Muscle of arm (tissue), 1 donor: ENCODE measurements at regions not wholly inside any gene's neighbourhood (a gene's known extent, or its start where the extent isn't known, plus 50 kb on each side); places are given as distances from the start of the nearest gene placed in this dataset.

Experiments used
- DNase-seq: peaks from one replicate; pipeline ENCODE4 v3.0.0-alpha.2; 2013

GRCh38 chr10:106183041-106183440 is 981.5 kb downstream of the SORCS1 start:
- no peak for DNase-seq

GRCh38 chr10:106182542-106182941 is 982.0 kb downstream of the SORCS1 start:
- no peak for DNase-seq

GRCh38 chr10:106181501-106181900 is 983.0 kb downstream of the SORCS1 start:
- no peak for DNase-seq

GRCh38 chr10:106179430-106179829 is 985.1 kb downstream of the SORCS1 start:
- DNase-seq: no peak

GRCh38 chr10:106175760-106176377 is 988.6 kb downstream of the SORCS1 start:
- peak; percentile 13 for DNase-seq

GRCh38 chr10:106173838-106174237 is 990.7 kb downstream of the SORCS1 start:
- DNase-seq: no peak

- no peak for DNase-seq
Observed at GRCh38 chr10:106169241-106169640, 995.3 kb downstream of the SORCS1 start.

- no peak for DNase-seq
Observed at GRCh38 chr10:106167946-106168345, 996.6 kb downstream of the SORCS1 start.

GRCh38 chr10:106158241-106158640 is 1006.3 kb downstream of the SORCS1 start:
- peak; percentile 37 for DNase-seq

GRCh38 chr10:106147021-106147420 is 1017.5 kb downstream of the SORCS1 start:
- DNase-seq: no peak

- DNase-seq: no peak
Observed at GRCh38 chr10:106139915-106140314, 1024.6 kb downstream of the SORCS1 start.

GRCh38 chr10:106136175-106136574 is 1028.3 kb downstream of the SORCS1 start:
- no peak for DNase-seq

- DNase-seq: no peak
Observed at GRCh38 chr10:106134326-106135000, 1030.0 kb downstream of the SORCS1 start.

- no peak for DNase-seq
Observed at GRCh38 chr10:106133451-106133850, 1031.1 kb downstream of the SORCS1 start.

GRCh38 chr10:106132956-106133355 is 1031.5 kb downstream of the SORCS1 start:
- DNase-seq: no peak

- no peak for DNase-seq
Observed at GRCh38 chr10:106114656-106115186, 1049.8 kb downstream of the SORCS1 start.

GRCh38 chr10:106111246-106111645 is 1053.3 kb downstream of the SORCS1 start:
- no peak for DNase-seq

- no peak for DNase-seq
Observed at GRCh38 chr10:106107706-106108105, 1056.8 kb downstream of the SORCS1 start.

- DNase-seq: no peak
Observed at GRCh38 chr10:106106114-106106513, 1058.4 kb downstream of the SORCS1 start.

- no peak for DNase-seq
Observed at GRCh38 chr10:106089855-106090254, 1074.7 kb downstream of the SORCS1 start.

- no peak for DNase-seq
Observed at GRCh38 chr10:106086391-106086790, 1078.1 kb downstream of the SORCS1 start.

GRCh38 chr10:106083572-106083971 is 1080.9 kb downstream of the SORCS1 start:
- no peak for DNase-seq

GRCh38 chr10:106082865-106083264 is 1081.6 kb downstream of the SORCS1 start:
- no peak for DNase-seq
